Trophoblast cell (in vitro differentiated cells and primary cell): ENCODE measurements at regions not wholly inside any gene's neighbourhood (a gene's known extent, or its start where the extent isn't known, plus 50 kb on each side); places are given as distances from the start of the nearest gene placed in this dataset.

Experiments
- DNase-seq, 2 donors: peaks; one replicate each; pipeline ENCODE4 v3.0.0-alpha.2; 2016
- H2AFZ ChIP-seq: 2 replicates; pipeline ENCODE4 v1.6.1; 2013; ENCODE audit warnings: low read length, moderate library complexity, mild to moderate bottlenecking; ENCODE audit not compliant: insufficient read depth, poor library complexity
- H2AK5ac ChIP-seq: 2 replicates; pipeline ENCODE4 v1.6.1; 2013; ENCODE audit warnings: mild to moderate bottlenecking, low read length
- H2BK120ac ChIP-seq: 2 replicates; pipeline ENCODE4 v1.6.1; 2013; ENCODE audit warnings: low read length, mild to moderate bottlenecking, moderate library complexity; ENCODE audit not compliant: insufficient read depth, poor library complexity
- H2BK12ac ChIP-seq: 2 replicates; pipeline ENCODE4 v1.6.1; 2013; ENCODE audit warnings: mild to moderate bottlenecking, low read length, moderate library complexity
- H2BK5ac ChIP-seq: 2 replicates; pipeline ENCODE4 v1.6.1; 2013; ENCODE audit warnings: low read length, low read depth, moderate library complexity, mild to moderate bottlenecking; ENCODE audit not compliant: poor library complexity
- H3K14ac ChIP-seq: 2 replicates; pipeline ENCODE4 v1.6.1; 2013; ENCODE audit warnings: mild to moderate bottlenecking, low read length
- H3K18ac ChIP-seq: 2 replicates; pipeline ENCODE4 v1.6.1; 2013; ENCODE audit warnings: mild to moderate bottlenecking, low read length
- H3K23ac ChIP-seq: 2 replicates; pipeline ENCODE4 v1.6.1; 2013; ENCODE audit warnings: low read length
- H3K27ac ChIP-seq: 2 replicates; pipeline ENCODE4 v1.5.1; 2013; ENCODE audit warnings: low read depth, mild to moderate bottlenecking, inconsistent platforms, low read length, moderate library complexity
- H3K27me3 ChIP-seq: 2 replicates; pipeline ENCODE4 v1.6.1; 2013; ENCODE audit warnings: inconsistent platforms, mild to moderate bottlenecking, low read length, moderate library complexity; ENCODE audit not compliant: insufficient read depth
- H3K36me3 ChIP-seq, 2 experiments: 1 replicate in 1 of 2; 2 replicates in 1 of 2; pipeline ENCODE4 v1.6.1; 2013; ENCODE audit warnings: low read length in 2 of 2, mild to moderate bottlenecking in 2 of 2, moderate library complexity in 1 of 2; ENCODE audit not compliant: insufficient read depth in 2 of 2, control insufficient read depth in 1 of 2
- H3K4ac ChIP-seq: 2 replicates; pipeline ENCODE4 v1.6.1; 2013; ENCODE audit warnings: low read depth, mild to moderate bottlenecking, low read length, moderate library complexity
- H3K4me1 ChIP-seq, 2 experiments: 1 replicate in 1 of 2; 2 replicates in 1 of 2; pipeline ENCODE4 v1.6.1; 2013; ENCODE audit warnings: low read length in 2 of 2, mild to moderate bottlenecking in 2 of 2, moderate library complexity in 1 of 2; ENCODE audit not compliant: insufficient read depth in 2 of 2, control insufficient read depth in 1 of 2
- H3K4me2 ChIP-seq: 2 replicates; pipeline ENCODE4 v1.6.1; 2013; ENCODE audit warnings: inconsistent platforms, mild to moderate bottlenecking, low read length, moderate library complexity
- H3K4me3 ChIP-seq: 2 replicates; pipeline ENCODE4 v1.5.1; 2013; ENCODE audit warnings: mild to moderate bottlenecking, low read depth, low read length, inconsistent platforms
- H3K79me1 ChIP-seq: one replicate; pipeline ENCODE4 v1.6.1; 2013; ENCODE audit warnings: low read length
- H3K79me2 ChIP-seq: 2 replicates; pipeline ENCODE4 v1.6.1; 2013; ENCODE audit warnings: low read length, mild to moderate bottlenecking; ENCODE audit not compliant: control insufficient read depth, insufficient read depth, poor library complexity
- H3K9ac ChIP-seq: 2 replicates; pipeline ENCODE4 v1.6.1; 2013; ENCODE audit warnings: mild to moderate bottlenecking, low read length
- H3K9me3 ChIP-seq: 2 replicates; pipeline ENCODE4 v1.6.1; 2013; ENCODE audit warnings: low read depth, mild to moderate bottlenecking, control low read depth, inconsistent platforms, low read length; ENCODE audit not compliant: insufficient read depth
- H4K12ac ChIP-seq: 2 replicates; pipeline ENCODE4 v1.6.1; 2013; ENCODE audit warnings: low read depth, mild to moderate bottlenecking, low read length, moderate library complexity
- H4K8ac ChIP-seq: 2 replicates; pipeline ENCODE4 v1.6.1; 2013; ENCODE audit warnings: low read depth, mild to moderate bottlenecking, low read length, moderate library complexity
- H4K91ac ChIP-seq: one replicate; pipeline ENCODE4 v1.6.1; 2013; ENCODE audit warnings: low read depth, mild to moderate bottlenecking, low read length, moderate library complexity
- WGBS: extraction: QIAGEN DNeasy Blood & Tissue Kit; methylation state at CpG from one replicate; pipeline ENCODE4 v1.1.7; 2013; ENCODE audit warnings: missing lambda C conversion rate; ENCODE audit not compliant: insufficient read length, insufficient coverage; ENCODE audit errors: extremely low coverage; 5-methylcytosine and 5-hydroxymethylcytosine counted together

GRCh38 chr7:47683485-47683898, 101.6 kb upstream of the TNS3 start:
- Histone ChIP-seq H4K12ac (no peak overlapping the region), H3K9me3 (no peaks in the 10 kb centered on the region), H2AFZ (no peak overlapping the region), H2BK12ac (peak overlapping the region; percentile 8), H3K27me3 (no peaks in the 10 kb centered on the region), H3K27ac (no peak overlapping the region), H3K9ac (no peak overlapping the region), H3K14ac (peak overlapping the region; percentile 53), H3K36me3 (no peaks in the 10 kb centered on the region), H3K4ac (no peak overlapping the region), H3K4me2 (no peak overlapping the region), H2BK5ac (no peak overlapping the region), H3K4me1 (peaks cover 7 to 13% of the 10 kb centered on the region in 2 experiments), H3K18ac (no peak overlapping the region), H3K79me1 (peaks cover 5% of the 10 kb centered on the region), H3K4me3 (no peak overlapping the region), H3K23ac (no peak overlapping the region), H4K8ac (no peak overlapping the region), H2AK5ac (no peak overlapping the region), H4K91ac (no peak overlapping the region), H2BK120ac (no peak overlapping the region), H3K79me2 (no peaks in the 10 kb centered on the region)
- DNase-seq: no peak
- no CpG with 5 or more reads among the region's 6 CpGs for WGBS

- no peaks in the 10 kb centered on the region for H3K9me3 ChIP-seq
- no peak overlapping the region for H3K4me3 ChIP-seq
- no peak overlapping the region for H4K12ac ChIP-seq
- no peak overlapping the region for H3K18ac ChIP-seq
- no peak overlapping the region for H4K8ac ChIP-seq
- no peak overlapping the region for H4K91ac ChIP-seq
- no peak overlapping the region for H3K4me2 ChIP-seq
- H2BK5ac ChIP-seq: no peak overlapping the region
- no peak overlapping the region for H2AK5ac ChIP-seq
- H3K27ac ChIP-seq: no peak overlapping the region
- DNase-seq: no peak
- no peaks in the 10 kb centered on the region for H3K79me2 ChIP-seq
- H3K36me3 ChIP-seq: no peaks in the 10 kb centered on the region
- no peak overlapping the region for H3K9ac ChIP-seq
- H3K79me1 ChIP-seq: peaks cover 6% of the 10 kb centered on the region
- no peak overlapping the region for H3K4ac ChIP-seq
- no peak overlapping the region for H2AFZ ChIP-seq
- peaks cover 13 to 18% of the 10 kb centered on the region in 2 experiments for H3K4me1 ChIP-seq
- WGBS: no CpG with 5 or more reads among the region's 6 CpGs
- H3K14ac ChIP-seq: no peak overlapping the region
- H2BK12ac ChIP-seq: peak overlapping the region; percentile 29
- no peaks in the 10 kb centered on the region for H3K27me3 ChIP-seq
- H2BK120ac ChIP-seq: no peak overlapping the region
- no peak overlapping the region for H3K23ac ChIP-seq
These were observed 101.0 kb upstream of the TNS3 start for GRCh38 chr7:47682874-47683273.

- H3K79me2 ChIP-seq: no peaks in the 10 kb centered on the region
- no peak overlapping the region for H3K23ac ChIP-seq
- no peak overlapping the region for H3K27ac ChIP-seq
- H2AK5ac ChIP-seq: no peak overlapping the region
- no peak overlapping the region for H4K91ac ChIP-seq
- no peak overlapping the region for H3K14ac ChIP-seq
- no peak overlapping the region for H3K4me2 ChIP-seq
- no peak overlapping the region for H2BK120ac ChIP-seq
- no peak overlapping the region for H2AFZ ChIP-seq
- H3K4me1 ChIP-seq: peaks cover 14 to 19% of the 10 kb centered on the region in 2 experiments
- DNase-seq: no peak
- H3K18ac ChIP-seq: no peak overlapping the region
- H3K27me3 ChIP-seq: no peaks in the 10 kb centered on the region
- no CpG with 5 or more reads among the region's 8 CpGs for WGBS
- no peak overlapping the region for H3K9ac ChIP-seq
- no peak overlapping the region for H3K4me3 ChIP-seq
- H2BK5ac ChIP-seq: no peak overlapping the region
- H3K36me3 ChIP-seq: no peaks in the 10 kb centered on the region
- no peak overlapping the region for H4K8ac ChIP-seq
- H4K12ac ChIP-seq: no peak overlapping the region
- no peak overlapping the region for H2BK12ac ChIP-seq
- H3K9me3 ChIP-seq: peaks cover 2% of the 10 kb centered on the region
- peaks cover 6% of the 10 kb centered on the region for H3K79me1 ChIP-seq
- no peak overlapping the region for H3K4ac ChIP-seq
These were observed 99.4 kb upstream of the TNS3 start for GRCh38 chr7:47681249-47681810.

- Histone ChIP-seq H3K36me3 (no peaks in the 10 kb centered on the region), H3K14ac (no peak overlapping the region), H3K9me3 (peaks cover 2% of the 10 kb centered on the region), H2AK5ac (no peak overlapping the region), H2BK5ac (no peak overlapping the region), H3K79me2 (no peaks in the 10 kb centered on the region), H3K4me1 (peaks cover 14 to 19% of the 10 kb centered on the region in 2 experiments), H4K12ac (no peak overlapping the region), H3K4me3 (no peak overlapping the region), H3K4me2 (no peak overlapping the region), H3K79me1 (peaks cover 9% of the 10 kb centered on the region), H3K27me3 (no peaks in the 10 kb centered on the region), H3K27ac (no peak overlapping the region), H4K91ac (peak overlapping the region; percentile 50), H3K9ac (no peak overlapping the region), H2BK12ac (peak overlapping the region; percentile 42), H2AFZ (no peak overlapping the region), H2BK120ac (peak overlapping the region; percentile 39), H3K4ac (no peak overlapping the region), H3K18ac (no peak overlapping the region), H3K23ac (no peak overlapping the region), H4K8ac (no peak overlapping the region)
- DNase-seq: no peak
- WGBS: no CpG with 5 or more reads among the region's 6 CpGs
These were observed 96.9 kb upstream of the TNS3 start for GRCh38 chr7:47678641-47679380.
